ENCODE measurements at regions not wholly inside any gene's neighbourhood (a gene's known extent, or its start where the extent isn't known, plus 50 kb on each side); places are given as distances from the start of the nearest gene placed in this dataset.

- no peak for DNase-seq
- ATAC-seq: no peak
- Mint-ChIP-seq H3K4me3 (no peak overlapping the region), H3K4me1 (no peaks in the 10 kb centered on the region), H3K36me3 (no peaks in the 10 kb centered on the region), H3K9me3 (peaks cover 0 to 2% (median 0%) of the 10 kb centered on the region in 9 donors), H3K27ac (no peak overlapping the region), H3K27me3 (peaks cover 21 to 63% (median 29%) of the 10 kb centered on the region in 5 donors)
- POLR2A ChIA-PET: no interaction called here
Measured at GRCh38 chr9:115598751-115599150, 480.8 kb upstream of the TNC start.

GRCh38 chr9:115599898-115600297 is 481.9 kb upstream of the TNC start:
- no peak overlapping the region for H3K27ac Mint-ChIP-seq
- DNase-seq (no peak), ATAC-seq (no peak)
- peaks cover 16 to 51% (median 24%) of the 10 kb centered on the region in 5 donors for H3K27me3 Mint-ChIP-seq
- no peak overlapping the region for H3K4me3 Mint-ChIP-seq
- H3K36me3 Mint-ChIP-seq: no peaks in the 10 kb centered on the region
- H3K9me3 Mint-ChIP-seq: peaks cover 0 to 2% (median 0%) of the 10 kb centered on the region in 9 donors
- no peaks in the 10 kb centered on the region for H3K4me1 Mint-ChIP-seq
- POLR2A ChIA-PET: no interaction called here

- Mint-ChIP-seq H3K4me3 (no peak overlapping the region), H3K27ac (no peak overlapping the region), H3K36me3 (no peaks in the 10 kb centered on the region), H3K9me3 (peaks cover 0 to 2% (median 0%) of the 10 kb centered on the region in 9 donors), H3K4me1 (no peaks in the 10 kb centered on the region), H3K27me3 (peaks cover 10 to 36% (median 18%) of the 10 kb centered on the region in 5 donors)
- ATAC-seq (no peak), DNase-seq (no peak)
- POLR2A ChIA-PET: no interaction called here
Measured at GRCh38 chr9:115601434-115601833, 483.5 kb upstream of the TNC start.

DNA sequence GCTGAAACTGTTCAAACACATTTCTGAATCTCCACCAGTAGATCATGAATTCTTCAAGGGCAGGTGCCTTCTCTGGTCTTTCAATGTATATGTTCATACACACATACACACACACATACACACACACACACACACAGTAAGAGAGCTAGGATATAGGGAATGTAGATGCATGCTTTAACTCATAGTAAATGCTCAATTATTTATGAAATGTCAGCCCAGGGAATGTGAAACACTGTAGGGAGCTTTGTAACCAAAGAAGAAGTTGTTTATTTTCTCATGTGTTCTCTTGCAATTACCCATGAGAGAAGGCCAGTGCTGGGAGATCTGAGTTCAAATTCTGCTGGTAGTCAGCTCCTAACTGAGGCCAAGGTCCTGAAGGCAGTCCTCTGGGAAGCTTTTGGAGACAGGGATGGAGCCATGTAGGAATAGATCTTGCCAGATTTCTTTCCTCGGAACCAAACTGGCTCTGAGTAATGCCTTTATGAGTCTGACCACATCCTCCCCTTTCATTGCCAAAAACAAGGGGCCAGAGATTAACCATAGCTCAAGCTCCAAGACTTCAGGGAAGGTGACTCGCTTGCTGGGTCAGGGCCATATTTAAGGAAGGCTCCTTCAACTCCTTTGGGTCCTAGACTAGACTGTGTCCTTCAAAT is 487.0 kb upstream of the TNC start:
- POLR2A ChIA-PET: no interaction called here
- H3K9me3 Mint-ChIP-seq: peaks cover 0 to 9% (median 0%) of the 10 kb centered on the region in 9 donors
- H3K36me3 Mint-ChIP-seq: no peaks in the 10 kb centered on the region
- no peak overlapping the region for H3K27ac Mint-ChIP-seq
- no peak overlapping the region for H3K4me3 Mint-ChIP-seq
- ATAC-seq (no peak), DNase-seq (no peak)
- peaks cover 0 to 19% (median 10%) of the 10 kb centered on the region in 5 donors for H3K27me3 Mint-ChIP-seq
- no peaks in the 10 kb centered on the region for H3K4me1 Mint-ChIP-seq

DNA sequence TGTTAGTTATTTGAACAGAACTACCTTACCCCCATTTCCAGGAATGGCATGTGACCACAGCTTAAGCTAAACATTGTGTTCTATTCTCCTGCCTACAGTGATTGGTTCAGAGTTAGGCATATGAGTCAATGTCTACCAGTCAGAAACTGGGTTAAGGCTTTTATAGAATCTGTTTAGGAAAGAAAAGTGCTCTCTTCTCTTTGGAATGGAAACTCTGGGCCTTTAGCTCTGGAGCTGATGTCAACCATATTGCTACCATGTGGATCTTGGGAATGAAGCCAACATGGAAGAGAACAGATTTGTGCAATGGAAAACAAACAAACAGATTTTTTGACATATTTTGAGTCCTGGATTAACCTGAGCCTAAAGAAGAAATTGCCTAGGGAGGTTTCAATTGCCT is 488.9 kb upstream of the TNC start:
- Mint-ChIP-seq H3K4me3 (no peak overlapping the region), H3K4me1 (no peaks in the 10 kb centered on the region), H3K27ac (no peak overlapping the region), H3K9me3 (peaks cover 0 to 9% (median 0%) of the 10 kb centered on the region in 9 donors), H3K27me3 (peaks cover 0 to 2% (median under 1%) of the 10 kb centered on the region in 5 donors), H3K36me3 (no peaks in the 10 kb centered on the region)
- POLR2A ChIA-PET: no interaction called here
- no peak for DNase-seq
- ATAC-seq: no peak

- Mint-ChIP-seq H3K27ac (no peak overlapping the region), H3K9me3 (peaks cover 0 to 8% (median 3%) of the 10 kb centered on the region in 9 donors), H3K4me3 (no peak overlapping the region), H3K27me3 (peaks cover 3 to 16% (median 15%) of the 10 kb centered on the region in 5 donors), H3K4me1 (no peaks in the 10 kb centered on the region), H3K36me3 (no peaks in the 10 kb centered on the region)
- DNase-seq (no peak), ATAC-seq (no peak)
- POLR2A ChIA-PET: no interaction called here
Measured at GRCh38 chr9:115614326-115614999, 496.5 kb upstream of the TNC start.

DNA sequence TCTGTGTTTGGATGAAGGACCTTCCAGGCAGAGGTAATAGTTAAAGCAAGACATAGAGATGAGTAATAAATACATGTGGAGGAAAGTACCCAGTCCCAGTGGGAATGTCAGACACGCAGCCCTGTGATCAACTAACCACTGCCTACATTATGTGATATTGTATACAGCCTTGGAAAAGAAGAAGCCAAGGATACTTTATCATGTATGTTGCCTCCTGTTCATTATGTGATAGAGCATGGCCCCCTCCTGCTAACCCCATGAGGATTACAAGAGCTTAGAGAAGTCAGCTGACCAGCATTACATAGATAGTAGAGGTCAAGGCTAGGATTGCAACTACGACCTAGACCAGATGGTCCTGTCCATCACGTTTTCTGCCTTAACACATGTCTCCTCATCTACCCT is 497.0 kb upstream of the TNC start:
- H3K9me3 Mint-ChIP-seq: peaks cover 0 to 9% (median 4%) of the 10 kb centered on the region in 9 donors
- H3K4me1 Mint-ChIP-seq: no peaks in the 10 kb centered on the region
- H3K27ac Mint-ChIP-seq: no peak overlapping the region
- ATAC-seq: no peak
- no peak for DNase-seq
- H3K27me3 Mint-ChIP-seq: peaks cover 3 to 18% (median 16%) of the 10 kb centered on the region in 5 donors
- POLR2A ChIA-PET: no interaction called here
- no peaks in the 10 kb centered on the region for H3K36me3 Mint-ChIP-seq
- no peak overlapping the region for H3K4me3 Mint-ChIP-seq

- H3K9me3 Mint-ChIP-seq: peaks cover 0 to 19% (median 7%) of the 10 kb centered on the region in 9 donors
- POLR2A ChIA-PET: no interaction called here
- peaks cover 6 to 28% (median 16%) of the 10 kb centered on the region in 5 donors for H3K27me3 Mint-ChIP-seq
- H3K36me3 Mint-ChIP-seq: no peaks in the 10 kb centered on the region
- H3K4me3 Mint-ChIP-seq: no peak overlapping the region
- ATAC-seq (no peak), DNase-seq (no peak)
- H3K4me1 Mint-ChIP-seq: no peaks in the 10 kb centered on the region
- H3K27ac Mint-ChIP-seq: no peak overlapping the region
Measured at GRCh38 chr9:115615821-115616665, 498.1 kb upstream of the TNC start.

DNA sequence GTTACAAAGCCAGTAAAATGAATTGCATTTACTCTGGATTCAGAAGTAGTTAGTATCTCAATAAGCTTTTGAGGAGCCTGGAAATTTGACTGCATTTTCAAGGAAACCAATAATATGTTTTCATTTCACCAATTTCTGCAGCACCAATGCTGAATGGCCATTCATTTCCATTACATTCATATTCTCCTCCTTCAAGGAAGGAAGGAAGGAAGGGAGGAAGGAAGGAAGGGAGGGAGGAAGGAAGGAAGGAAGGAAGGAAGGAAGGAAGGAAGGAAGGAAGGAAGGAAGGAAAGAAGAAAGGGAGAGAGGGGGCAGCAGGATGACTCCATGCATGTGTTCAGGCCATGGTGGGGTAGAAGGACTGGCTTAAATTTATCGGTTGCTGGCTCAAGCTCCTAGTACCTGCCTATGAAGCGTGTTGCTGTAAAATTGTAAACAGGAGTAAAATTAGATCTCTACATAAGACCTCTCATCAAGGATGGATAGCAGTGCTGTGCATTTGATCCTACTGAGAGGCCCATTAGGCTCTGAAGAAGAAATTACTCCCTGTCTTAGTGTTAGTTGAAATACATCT is 498.8 kb upstream of the TNC start:
- H3K4me3 Mint-ChIP-seq: no peak overlapping the region

DNA sequence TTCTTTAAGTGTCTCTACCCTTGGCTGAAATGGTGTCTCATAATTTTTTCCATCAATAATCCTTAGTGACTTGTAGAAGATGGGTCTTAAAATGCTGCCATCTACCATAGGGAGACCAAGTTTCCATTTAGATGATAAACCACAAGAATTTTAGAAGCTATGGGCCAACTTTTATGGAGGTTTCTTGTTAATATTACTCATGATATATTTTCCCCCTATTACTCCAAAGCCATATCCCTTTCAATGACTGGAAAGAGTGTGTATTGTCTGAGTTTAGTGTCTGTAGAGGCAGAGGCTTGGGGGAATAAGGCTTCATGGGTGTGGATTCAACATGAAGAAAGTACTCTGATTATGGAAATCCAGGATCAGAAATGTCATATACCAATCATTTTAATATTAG is 507.3 kb upstream of the TNC start:
- POLR2A ChIA-PET: no interaction called here
- Mint-ChIP-seq H3K27me3 (peaks cover 1 to 9% (median 4%) of the 10 kb centered on the region in 5 donors), H3K27ac (no peak overlapping the region), H3K4me1 (peaks cover 0 to 2% (median 0%) of the 10 kb centered on the region in 4 donors), H3K4me3 (no peak overlapping the region), H3K36me3 (no peaks in the 10 kb centered on the region), H3K9me3 (peaks cover 0 to 22% (median 9%) of the 10 kb centered on the region in 9 donors)
- DNase-seq (no peak), ATAC-seq (no peak)

More for the DNA sequence above, 498.8 kb upstream of the TNC start:
- DNase-seq: no peak
- POLR2A ChIA-PET: no interaction called here
- ATAC-seq: no peak
- Mint-ChIP-seq H3K9me3 (peaks cover 0 to 27% (median 9%) of the 10 kb centered on the region in 9 donors), H3K4me1 (no peaks in the 10 kb centered on the region), H3K27me3 (peaks cover 7 to 28% (median 16%) of the 10 kb centered on the region in 5 donors), H3K27ac (no peak overlapping the region), H3K36me3 (no peaks in the 10 kb centered on the region)

DNA sequence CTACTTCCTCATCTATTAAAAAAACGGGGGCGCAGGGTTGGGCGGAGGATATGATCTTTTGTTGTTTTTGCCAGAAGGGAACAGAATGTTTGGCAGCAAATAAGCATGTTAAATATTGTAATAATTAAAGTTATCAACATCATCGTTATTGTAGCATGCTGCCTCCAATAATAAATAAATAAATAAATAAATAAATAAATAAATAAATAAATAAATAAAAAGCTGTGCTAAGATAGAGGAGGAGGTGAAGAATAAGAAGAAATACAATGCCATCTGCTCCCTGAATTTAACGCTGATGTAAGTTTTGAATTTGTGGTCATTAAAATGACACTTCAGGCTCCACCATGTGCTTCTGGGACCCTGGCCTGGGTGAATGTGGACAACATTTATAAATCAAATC is 508.0 kb upstream of the TNC start:
- DNase-seq: no peak
- no peak overlapping the region for H3K4me3 Mint-ChIP-seq
- peaks cover 0 to 16% (median 6%) of the 10 kb centered on the region in 9 donors for H3K9me3 Mint-ChIP-seq
- no peak for ATAC-seq
- H3K4me1 Mint-ChIP-seq: peaks cover 0 to 2% (median 0%) of the 10 kb centered on the region in 4 donors
- H3K27me3 Mint-ChIP-seq: peaks cover 0 to 7% (median 2%) of the 10 kb centered on the region in 5 donors
- H3K36me3 Mint-ChIP-seq: no peaks in the 10 kb centered on the region
- POLR2A ChIA-PET: no interaction called here
- H3K27ac Mint-ChIP-seq: no peak overlapping the region

DNA sequence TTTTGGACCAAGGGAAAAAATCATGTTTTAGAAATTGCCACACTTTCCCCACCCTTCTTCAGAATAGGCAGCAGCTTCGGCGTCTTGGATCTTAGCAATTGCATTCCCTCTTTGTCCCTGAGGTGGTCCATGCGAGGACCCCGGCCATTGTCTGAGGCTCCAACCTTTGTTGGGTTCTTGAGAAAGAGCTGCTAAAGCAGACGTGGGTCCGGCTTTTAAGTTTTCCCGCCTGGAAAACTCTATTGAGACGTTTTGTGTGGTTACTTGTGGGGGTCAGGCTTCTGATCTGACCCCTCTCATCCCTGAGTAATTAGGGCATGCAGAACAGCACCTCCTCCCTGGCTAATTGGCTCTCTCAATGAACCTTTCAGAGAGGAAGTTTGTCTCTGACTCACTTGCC is 509.6 kb upstream of the TNC start:
- Mint-ChIP-seq H3K27ac (no peak overlapping the region), H3K4me3 (no peak overlapping the region), H3K4me1 (peaks cover 0 to 2% (median 0%) of the 10 kb centered on the region in 4 donors), H3K36me3 (no peaks in the 10 kb centered on the region), H3K27me3 (peaks cover 0 to 11% (median 3%) of the 10 kb centered on the region in 5 donors), H3K9me3 (peaks cover 0 to 2% (median 0%) of the 10 kb centered on the region in 9 donors)
- no peak for ATAC-seq
- DNase-seq: no peak
- POLR2A ChIA-PET: no interaction called here
